Mesothelial cell of epicardium (in vitro differentiated cells): ENCODE measurements at regions not wholly inside any gene's neighbourhood (a gene's known extent, or its start where the extent isn't known, plus 50 kb on each side); places are given as distances from the start of the nearest gene placed in this dataset.

Source experiments
- DNase-seq, 2 experiments: peaks; one replicate each; pipeline ENCODE4 v3.0.0; 2021; ENCODE audit warnings: low spot score in 2 of 2; ENCODE audit not compliant: unreplicated experiment in 2 of 2
- H3K27ac Mint-ChIP-seq: 2 replicates; pipeline ENCODE4 v1.8.0; 2021; ENCODE audit warnings: mixed read lengths
- H3K27me3 Mint-ChIP-seq: 2 replicates; pipeline ENCODE4 v1.8.0; 2021; ENCODE audit warnings: low read depth, mixed read lengths
- H3K36me3 Mint-ChIP-seq: 2 replicates; pipeline ENCODE4 v1.8.0; 2021; ENCODE audit warnings: mixed read lengths
- H3K4me1 Mint-ChIP-seq: 2 replicates; pipeline ENCODE4 v1.8.0; 2021; ENCODE audit warnings: mixed read lengths
- H3K4me3 Mint-ChIP-seq: 2 replicates; pipeline ENCODE4 v1.8.0; 2021; ENCODE audit warnings: mild to moderate bottlenecking, moderate library complexity, mixed read lengths
- H3K9me3 Mint-ChIP-seq: 2 replicates; pipeline ENCODE4 v1.8.0; 2021; ENCODE audit warnings: mixed read lengths
- TF ChIP-seq, protein P1 (sequence below): fragments of 200-600 bp; sonication (generic); IDR thresholded peaks from one replicate; pipeline ENCODE4 v1.5.0; 2021; ENCODE audit warnings: antibody characterized with exemption; ENCODE audit not compliant: unreplicated experiment

DNA sequence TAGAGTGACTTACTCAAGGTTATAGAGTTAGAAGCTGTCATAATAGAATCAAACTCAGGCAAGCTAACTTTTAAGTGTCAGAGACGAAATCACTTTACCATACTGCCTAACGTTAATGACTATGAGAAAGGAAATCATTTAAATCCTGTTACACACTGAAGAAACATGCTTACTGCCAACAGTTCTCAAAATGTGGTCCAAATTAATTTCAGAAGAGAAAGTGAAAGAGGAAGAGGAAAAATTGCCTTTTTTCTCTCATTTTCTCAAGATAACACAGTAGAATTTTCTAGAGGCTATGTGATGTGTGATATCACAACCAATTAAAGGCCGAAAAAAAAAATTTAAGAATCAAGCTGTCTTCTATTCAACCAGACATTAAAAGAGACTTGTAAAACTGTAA lies 1362.7 kb upstream of the CHAC2 start:
- no peak overlapping the region for H3K27ac Mint-ChIP-seq
- no peaks in the 10 kb centered on the region for H3K36me3 Mint-ChIP-seq
- H3K4me3 Mint-ChIP-seq, result no peak overlapping the region
- TF ChIP-seq, protein P1, sequence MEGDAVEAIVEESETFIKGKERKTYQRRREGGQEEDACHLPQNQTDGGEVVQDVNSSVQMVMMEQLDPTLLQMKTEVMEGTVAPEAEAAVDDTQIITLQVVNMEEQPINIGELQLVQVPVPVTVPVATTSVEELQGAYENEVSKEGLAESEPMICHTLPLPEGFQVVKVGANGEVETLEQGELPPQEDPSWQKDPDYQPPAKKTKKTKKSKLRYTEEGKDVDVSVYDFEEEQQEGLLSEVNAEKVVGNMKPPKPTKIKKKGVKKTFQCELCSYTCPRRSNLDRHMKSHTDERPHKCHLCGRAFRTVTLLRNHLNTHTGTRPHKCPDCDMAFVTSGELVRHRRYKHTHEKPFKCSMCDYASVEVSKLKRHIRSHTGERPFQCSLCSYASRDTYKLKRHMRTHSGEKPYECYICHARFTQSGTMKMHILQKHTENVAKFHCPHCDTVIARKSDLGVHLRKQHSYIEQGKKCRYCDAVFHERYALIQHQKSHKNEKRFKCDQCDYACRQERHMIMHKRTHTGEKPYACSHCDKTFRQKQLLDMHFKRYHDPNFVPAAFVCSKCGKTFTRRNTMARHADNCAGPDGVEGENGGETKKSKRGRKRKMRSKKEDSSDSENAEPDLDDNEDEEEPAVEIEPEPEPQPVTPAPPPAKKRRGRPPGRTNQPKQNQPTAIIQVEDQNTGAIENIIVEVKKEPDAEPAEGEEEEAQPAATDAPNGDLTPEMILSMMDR, result no peak
- no peaks in the 10 kb centered on the region for H3K9me3 Mint-ChIP-seq
- H3K4me1 Mint-ChIP-seq, result peaks cover 7% of the 10 kb centered on the region
- no peaks in the 10 kb centered on the region for H3K27me3 Mint-ChIP-seq
- DNase-seq, result no peak

DNA sequence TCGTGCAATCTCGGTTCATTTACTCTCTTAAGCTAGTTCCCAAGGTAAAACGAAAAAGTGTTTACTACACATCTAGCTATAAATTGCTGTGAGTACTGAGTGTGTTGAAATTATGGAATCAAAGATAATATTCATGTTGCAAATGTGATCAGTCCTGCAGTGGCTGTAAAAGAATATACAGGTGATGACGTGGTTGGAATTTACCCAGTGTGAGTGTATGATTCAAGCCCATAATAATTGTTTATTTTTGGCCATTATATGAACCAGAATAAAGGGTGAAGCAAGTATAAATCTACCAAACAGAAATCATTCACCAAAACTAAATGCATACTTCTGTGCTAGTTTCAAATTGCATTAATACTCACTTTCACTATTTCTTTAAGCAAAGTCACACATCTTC lies 1363.6 kb upstream of the CHAC2 start:
- no peak for DNase-seq
- Mint-ChIP-seq H3K4me3 (no peak overlapping the region), H3K36me3 (no peaks in the 10 kb centered on the region), H3K4me1 (peaks cover 7% of the 10 kb centered on the region), H3K27ac (no peak overlapping the region), H3K9me3 (peaks cover 5% of the 10 kb centered on the region), H3K27me3 (no peaks in the 10 kb centered on the region)
- TF ChIP-seq, protein P1, result no peak

DNA sequence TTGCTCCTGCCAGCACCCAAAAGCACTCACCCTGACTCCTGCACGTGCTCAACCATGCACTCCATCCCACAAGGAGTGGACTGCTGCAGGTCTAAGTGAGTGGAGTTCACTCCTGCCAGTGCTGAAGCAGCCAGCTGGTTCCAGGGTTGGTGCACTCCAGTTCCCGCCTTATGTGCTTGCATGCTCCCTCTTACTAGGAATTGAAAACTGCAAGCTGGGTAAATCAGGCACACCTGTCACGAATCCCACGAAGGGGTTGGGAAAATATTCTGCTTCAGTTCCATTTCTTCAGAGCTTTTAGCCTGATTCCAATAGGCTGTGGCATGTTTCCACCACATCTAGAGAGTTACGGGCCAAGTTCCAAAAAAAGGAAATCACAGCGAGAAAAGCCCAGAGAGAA lies 1365.5 kb upstream of the CHAC2 start:
- no peaks in the 10 kb centered on the region for H3K27me3 Mint-ChIP-seq
- TF ChIP-seq, protein P1, result no peak

DNA sequence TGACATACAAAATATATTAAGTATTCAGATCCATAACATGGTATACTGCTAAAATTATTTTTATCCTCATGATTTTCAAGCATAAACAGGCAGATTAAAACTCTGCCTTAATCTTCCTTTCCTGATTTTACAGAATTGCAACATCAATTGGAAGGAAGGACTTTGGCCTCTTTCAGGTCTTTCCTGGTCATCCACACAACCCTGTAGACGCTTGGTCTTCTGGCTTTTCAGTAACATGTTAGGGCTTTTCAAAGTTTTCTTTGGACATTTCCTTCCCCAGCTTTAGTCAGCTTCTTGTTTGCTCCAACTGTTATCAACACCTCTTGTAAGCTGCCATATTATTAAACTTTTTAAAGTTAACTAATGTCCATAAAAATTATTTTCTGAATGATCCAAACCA lies 1364.9 kb upstream of the NRXN1 start:
- TF ChIP-seq, protein P1, result no peak
- no peak for DNase-seq
- H3K36me3 Mint-ChIP-seq, result no peaks in the 10 kb centered on the region
- H3K27ac Mint-ChIP-seq, result no peak overlapping the region
- peaks cover 5% of the 10 kb centered on the region for H3K9me3 Mint-ChIP-seq
- no peak overlapping the region for H3K4me3 Mint-ChIP-seq
- H3K27me3 Mint-ChIP-seq, result no peaks in the 10 kb centered on the region
- no peaks in the 10 kb centered on the region for H3K4me1 Mint-ChIP-seq

More for the DNA sequence above, 1365.5 kb upstream of the CHAC2 start:
- Mint-ChIP-seq H3K4me3 (no peak overlapping the region), H3K4me1 (peaks cover 5% of the 10 kb centered on the region), H3K9me3 (peaks cover 5% of the 10 kb centered on the region), H3K36me3 (no peaks in the 10 kb centered on the region), H3K27ac (no peak overlapping the region)
- no peak for DNase-seq

DNA sequence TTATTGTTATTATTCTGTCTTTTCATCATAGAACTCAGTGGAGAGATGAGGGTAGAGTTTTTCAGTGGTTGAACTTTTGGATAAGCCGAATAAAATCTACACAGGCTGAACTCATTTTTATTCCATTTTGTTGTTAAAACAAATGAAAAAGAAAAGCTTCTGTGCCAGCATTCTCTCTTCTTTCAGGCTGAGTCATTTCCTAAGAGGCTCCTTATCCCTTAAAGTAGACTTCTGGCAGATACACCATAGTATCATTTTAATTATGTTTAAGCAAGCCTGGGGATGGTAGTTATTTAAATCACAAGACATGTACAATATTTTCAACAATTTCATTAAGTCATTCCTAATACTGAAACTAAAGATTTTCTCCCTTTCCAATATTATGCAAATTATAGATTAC lies 1364.0 kb upstream of the NRXN1 start:
- Mint-ChIP-seq H3K27ac (no peak overlapping the region), H3K27me3 (no peaks in the 10 kb centered on the region), H3K4me3 (no peak overlapping the region)

DNA sequence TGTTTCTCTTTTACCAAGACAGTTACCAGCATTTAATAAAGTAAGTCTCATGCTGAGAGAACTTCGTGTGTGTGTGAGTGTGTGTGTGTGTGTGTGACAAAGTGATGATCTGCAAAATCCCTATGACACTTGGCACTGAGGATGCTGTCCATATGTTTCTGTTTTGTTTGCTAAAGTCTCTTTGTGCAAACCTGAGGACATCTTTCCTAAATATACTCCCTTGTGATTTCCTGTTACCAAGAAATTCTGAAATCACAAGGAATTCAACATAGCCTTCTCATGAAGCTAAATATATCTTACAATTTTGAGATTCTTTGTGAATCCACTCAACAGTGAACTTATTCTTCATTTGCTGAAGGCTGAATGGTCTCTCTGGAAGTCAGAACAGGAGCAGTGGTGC lies 1359.7 kb upstream of the NRXN1 start:
- TF ChIP-seq, protein P1, result no peak
- no peaks in the 10 kb centered on the region for H3K27me3 Mint-ChIP-seq
- DNase-seq, result no peak
- no peaks in the 10 kb centered on the region for H3K9me3 Mint-ChIP-seq
- H3K4me3 Mint-ChIP-seq, result no peak overlapping the region
- H3K36me3 Mint-ChIP-seq, result no peaks in the 10 kb centered on the region
- no peaks in the 10 kb centered on the region for H3K4me1 Mint-ChIP-seq
- no peak overlapping the region for H3K27ac Mint-ChIP-seq

More for the DNA sequence above, 1364.0 kb upstream of the NRXN1 start:
- Mint-ChIP-seq H3K4me1 (no peaks in the 10 kb centered on the region), H3K9me3 (peaks cover 5% of the 10 kb centered on the region), H3K36me3 (no peaks in the 10 kb centered on the region)
- DNase-seq, result no peak
- TF ChIP-seq, protein P1, result no peak
